GM12872 (cell line): ENCODE measurements at regions not wholly inside any gene's neighbourhood (a gene's known extent, or its start where the extent isn't known, plus 50 kb on each side); places are given as distances from the start of the nearest gene placed in this dataset.

Experiments
- TF ChIP-seq, protein P1 (sequence below): IDR thresholded peaks from 3 replicates; pipeline ENCODE4 v1.5.1; 2011; ENCODE audit warnings: low read depth, mild to moderate bottlenecking, low read length, moderate library complexity; ENCODE audit not compliant: insufficient read depth

DNA sequence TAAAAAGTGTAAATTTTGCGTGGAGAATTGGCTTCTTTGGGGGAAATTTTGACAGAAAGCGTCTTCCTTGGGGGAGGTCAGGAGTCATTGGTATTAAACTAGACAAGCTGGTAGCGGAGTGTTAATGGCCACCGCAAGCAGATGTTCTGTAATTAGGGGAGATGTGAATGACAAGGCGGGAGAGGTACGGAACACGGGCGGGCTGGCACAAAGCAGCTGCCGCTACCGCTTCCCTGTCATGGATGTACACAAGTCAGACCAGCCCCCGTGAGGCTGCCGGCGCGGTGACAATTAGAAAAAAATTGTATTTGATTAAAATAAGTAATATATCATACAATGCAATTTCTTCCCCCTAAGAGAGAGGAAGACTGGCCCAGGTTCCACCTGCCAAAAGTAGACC, 501.6 kb downstream of the VRK1 start:
- TF ChIP-seq, protein P1, sequence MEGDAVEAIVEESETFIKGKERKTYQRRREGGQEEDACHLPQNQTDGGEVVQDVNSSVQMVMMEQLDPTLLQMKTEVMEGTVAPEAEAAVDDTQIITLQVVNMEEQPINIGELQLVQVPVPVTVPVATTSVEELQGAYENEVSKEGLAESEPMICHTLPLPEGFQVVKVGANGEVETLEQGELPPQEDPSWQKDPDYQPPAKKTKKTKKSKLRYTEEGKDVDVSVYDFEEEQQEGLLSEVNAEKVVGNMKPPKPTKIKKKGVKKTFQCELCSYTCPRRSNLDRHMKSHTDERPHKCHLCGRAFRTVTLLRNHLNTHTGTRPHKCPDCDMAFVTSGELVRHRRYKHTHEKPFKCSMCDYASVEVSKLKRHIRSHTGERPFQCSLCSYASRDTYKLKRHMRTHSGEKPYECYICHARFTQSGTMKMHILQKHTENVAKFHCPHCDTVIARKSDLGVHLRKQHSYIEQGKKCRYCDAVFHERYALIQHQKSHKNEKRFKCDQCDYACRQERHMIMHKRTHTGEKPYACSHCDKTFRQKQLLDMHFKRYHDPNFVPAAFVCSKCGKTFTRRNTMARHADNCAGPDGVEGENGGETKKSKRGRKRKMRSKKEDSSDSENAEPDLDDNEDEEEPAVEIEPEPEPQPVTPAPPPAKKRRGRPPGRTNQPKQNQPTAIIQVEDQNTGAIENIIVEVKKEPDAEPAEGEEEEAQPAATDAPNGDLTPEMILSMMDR: no peak

DNA sequence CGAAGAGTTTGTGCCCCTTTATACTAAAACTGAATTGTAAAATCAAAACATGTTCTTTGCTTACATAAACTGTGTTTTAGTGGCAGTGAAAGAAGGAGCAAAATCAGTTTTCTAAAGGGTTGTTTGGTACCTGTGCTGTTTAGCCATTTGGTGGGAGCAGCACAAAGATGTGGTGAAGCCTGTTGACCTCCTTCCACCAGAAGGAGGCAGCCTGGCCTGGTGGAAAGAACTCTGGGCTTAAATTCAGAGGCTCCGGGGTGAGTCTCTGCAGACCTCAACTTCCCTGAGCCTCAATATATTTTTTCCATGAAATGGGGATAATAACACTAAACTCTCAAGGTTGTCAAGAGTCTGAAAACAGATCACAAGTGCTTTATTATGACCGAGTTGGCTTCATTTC, 502.5 kb downstream of the VRK1 start:
- TF ChIP-seq, protein P1: no peak

DNA sequence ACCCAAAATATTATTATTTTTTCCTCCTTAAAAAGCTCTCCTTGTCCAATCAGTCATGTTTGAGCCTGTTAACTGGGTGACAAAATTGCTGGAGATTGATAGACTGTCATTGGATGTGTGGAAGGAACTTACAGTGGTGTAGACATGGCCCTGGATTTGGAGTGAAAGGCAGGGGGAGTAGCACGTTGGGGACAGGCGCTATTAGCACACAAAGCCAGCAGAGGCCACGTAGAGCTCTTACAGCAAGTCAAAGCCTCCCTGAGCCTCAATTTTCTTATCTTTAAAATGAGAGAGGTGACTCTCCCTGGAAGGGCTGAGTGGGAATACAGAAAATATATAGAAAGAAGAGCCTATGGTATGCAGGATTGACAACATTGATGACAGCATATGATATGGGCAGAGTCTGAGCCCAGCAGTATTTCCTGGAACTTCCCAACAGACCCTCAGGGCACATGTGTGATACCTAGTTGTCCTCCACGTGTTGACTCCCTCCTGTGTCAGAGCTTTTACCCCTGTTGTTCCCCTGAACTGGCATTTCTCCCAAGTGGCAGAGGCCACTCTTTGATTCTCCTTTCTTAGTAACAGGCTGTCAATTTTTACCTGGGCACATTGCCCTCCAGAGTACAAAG, 504.9 kb downstream of the VRK1 start:
- TF ChIP-seq, protein P1: no peak

DNA sequence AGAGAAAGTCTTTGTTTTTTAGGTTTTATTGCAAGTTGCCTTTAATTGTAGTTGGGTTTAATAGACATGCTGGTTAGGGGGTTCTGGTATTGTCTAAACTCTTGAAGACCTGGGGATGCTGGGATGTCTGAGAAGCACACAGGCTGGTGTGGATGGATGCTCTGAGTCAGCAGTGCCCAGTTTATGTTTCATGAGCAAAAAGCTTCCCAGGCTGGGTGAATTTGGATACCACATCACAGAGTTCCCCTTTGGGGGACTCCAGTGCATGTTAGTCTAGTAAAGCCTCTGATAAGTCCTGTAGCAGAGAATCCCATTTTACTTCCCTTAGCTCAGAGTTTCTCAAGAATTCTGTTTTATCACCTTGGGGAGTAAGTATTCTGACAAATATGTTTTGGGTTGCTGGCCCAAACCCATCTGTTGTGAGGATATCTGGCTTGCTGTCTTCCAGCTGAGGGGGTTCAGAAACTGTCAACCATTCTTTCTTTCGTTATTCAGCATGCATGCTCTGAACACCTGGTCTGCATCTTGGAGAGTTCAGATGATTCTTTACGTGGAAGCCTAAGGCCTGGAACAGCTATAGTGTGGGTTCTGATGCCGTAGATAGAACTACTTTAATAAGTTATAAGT, 509.1 kb downstream of the VRK1 start:
- TF ChIP-seq, protein P1: no peak

DNA sequence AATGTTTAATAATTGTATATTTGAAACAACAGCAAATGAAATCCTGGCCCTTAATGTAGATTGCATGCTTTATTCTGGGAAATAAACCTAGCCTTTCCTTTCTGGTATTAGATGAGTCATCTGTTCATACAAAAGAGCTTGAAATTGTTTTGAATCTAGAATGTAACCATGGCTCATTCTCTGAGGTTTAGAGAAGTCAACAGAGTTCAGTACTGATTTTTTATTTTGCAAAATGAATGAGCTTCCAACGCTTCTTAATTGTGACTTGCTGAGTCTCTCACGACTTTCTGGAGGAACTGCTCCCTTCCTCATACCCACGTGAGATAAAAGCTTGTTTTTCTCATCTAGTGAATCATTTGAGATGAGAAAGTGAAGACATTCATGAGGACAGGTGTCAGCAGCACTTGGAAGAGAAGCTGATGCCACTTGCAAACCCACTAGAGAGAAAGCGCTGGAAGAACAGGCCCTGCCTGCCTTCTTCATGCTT, 509.6 kb downstream of the VRK1 start:
- TF ChIP-seq, protein P1: no peak

DNA sequence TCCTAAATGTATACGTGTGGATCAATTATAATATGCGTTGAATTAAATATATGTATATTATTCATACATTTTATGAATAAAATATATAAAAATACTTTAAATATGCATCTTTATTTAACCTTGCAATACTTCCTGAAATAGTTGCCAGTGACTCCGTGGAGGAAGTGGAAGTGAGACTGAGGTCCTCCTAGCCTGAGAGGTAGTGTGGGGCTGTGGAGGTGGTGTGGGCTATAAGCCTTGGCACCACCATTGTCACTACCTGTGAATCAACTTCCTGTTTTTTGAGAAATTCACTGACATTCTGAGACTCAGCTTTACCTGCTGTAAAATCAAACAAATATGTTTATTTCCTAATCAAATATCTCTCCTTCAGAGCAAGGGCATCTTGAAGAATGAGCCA, 514.2 kb downstream of the VRK1 start:
- TF ChIP-seq, protein P1: no peak

DNA sequence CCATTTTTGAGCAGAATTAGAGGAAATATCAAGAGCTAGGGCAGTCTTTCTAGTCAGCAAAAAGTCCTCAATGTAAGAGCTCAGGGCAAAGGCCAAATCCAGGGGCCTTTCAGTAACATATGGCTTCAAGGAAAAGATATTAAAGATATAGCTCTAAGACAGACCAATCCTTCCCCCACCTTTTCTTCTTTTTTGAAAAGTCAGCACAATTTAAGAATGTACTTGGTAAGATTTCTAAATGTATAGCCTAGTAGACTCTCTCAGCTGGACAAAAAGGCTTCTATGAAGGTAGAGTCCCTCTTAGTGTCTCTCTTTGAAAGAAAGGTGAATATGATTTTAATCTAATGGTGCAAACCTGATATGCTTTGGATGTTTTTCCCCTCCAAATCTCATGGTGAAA, 515.7 kb downstream of the VRK1 start:
- TF ChIP-seq, protein P1: no peak
